Activated CD8-positive, alpha-beta T cell treated with anti-CD3 and anti-CD28 coated beads for 36 hours (primary cell): ENCODE measurements at regions not wholly inside any gene's neighbourhood (a gene's known extent, or its start where the extent isn't known, plus 50 kb on each side); places are given as distances from the start of the nearest gene placed in this dataset.
"Not testable (repeated sequence)": the region's sequence is repeated elsewhere in the genome, so short reads cannot be mapped to it uniquely, and the experiment has no call there.

ENCODE experiments used
- ATAC-seq: fragments of 200-7000 bp; cut with Tn5 transposase; one replicate; pipeline ENCODE4 v1.10.0; 2021; ENCODE audit warnings: mild to moderate bottlenecking, moderate library complexity
- CTCF ChIA-PET: fragments of 350-600 bp; sonication (Branson Sonifier 250); formaldehyde crosslinking; loops from one replicate; lab custom pipeline; 2021; ENCODE audit warnings: antibody characterized with exemption; lab: Charles Lee
- POLR2A ChIA-PET: fragments of 350-600 bp; sonication (Branson Sonifier 250); formaldehyde crosslinking; loops from one replicate; lab custom pipeline; 2021; ENCODE audit warnings: antibody characterized with exemption; lab: Charles Lee
- DNase-seq: peaks from one replicate; pipeline ENCODE4 v3.0.0-alpha.2; 2020
- H3K27ac Mint-ChIP-seq: one replicate; pipeline ENCODE4 v1.8.0; 2021; ENCODE audit warnings: mild to moderate bottlenecking, mixed read lengths
- H3K27me3 Mint-ChIP-seq: one replicate; pipeline ENCODE4 v1.8.0; 2021; ENCODE audit warnings: mixed read lengths
- H3K36me3 Mint-ChIP-seq: one replicate; pipeline ENCODE4 v1.8.0; 2021; ENCODE audit warnings: low read depth, mixed read lengths
- H3K4me1 Mint-ChIP-seq: one replicate; pipeline ENCODE4 v1.8.0; 2021; ENCODE audit warnings: low read depth, mixed read lengths
- H3K4me3 Mint-ChIP-seq: one replicate; pipeline ENCODE4 v1.8.0; 2021; ENCODE audit warnings: mild to moderate bottlenecking, moderate library complexity, mixed read lengths
- H3K9me3 Mint-ChIP-seq: one replicate; pipeline ENCODE4 v1.8.0; 2021; ENCODE audit warnings: mixed read lengths
- intact Hi-C: fragments of 100-400 bp; cut with micrococcal nuclease; formaldehyde crosslinking; loops from one replicate; pipeline ENCODE4 v1.10.0; 2022
- TF ChIP-seq, protein P1 (sequence below): fragments of 200-600 bp; IDR thresholded peaks from one replicate; pipeline ENCODE4 v1.8.0; 2022; ENCODE audit warnings: antibody characterized with exemption, mild to moderate bottlenecking

DNA sequence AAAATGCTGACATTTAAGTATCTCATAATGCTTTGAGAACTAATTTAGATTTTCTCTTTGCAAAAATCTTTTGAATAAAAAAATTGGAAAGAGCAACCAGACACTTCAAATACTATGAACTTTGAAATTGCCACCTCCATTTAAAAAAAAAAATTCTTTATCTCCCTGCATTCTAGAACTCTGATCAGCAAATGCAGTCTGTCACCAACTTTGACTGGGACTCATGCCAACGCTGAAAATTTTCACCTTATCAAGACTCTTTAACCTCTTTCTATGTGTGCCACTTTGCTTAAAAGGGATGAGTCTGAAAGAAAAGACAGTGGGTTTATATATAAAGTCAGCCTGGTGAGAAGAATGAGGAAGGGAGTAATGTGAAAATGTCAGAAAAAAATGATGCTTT lies 191.2 kb upstream of the ARPP21 start:
- ATAC-seq (no peak), DNase-seq (no peak)
- Mint-ChIP-seq H3K27me3 (no peaks in the 10 kb centered on the region), H3K36me3 (no peaks in the 10 kb centered on the region), H3K27ac (no peak overlapping the region), H3K4me3 (no peak overlapping the region), H3K4me1 (no peaks in the 10 kb centered on the region), H3K9me3 (no peaks in the 10 kb centered on the region)
- ChIA-PET POLR2A (no interaction called here), CTCF (no interaction called here)
- TF ChIP-seq, protein P1, sequence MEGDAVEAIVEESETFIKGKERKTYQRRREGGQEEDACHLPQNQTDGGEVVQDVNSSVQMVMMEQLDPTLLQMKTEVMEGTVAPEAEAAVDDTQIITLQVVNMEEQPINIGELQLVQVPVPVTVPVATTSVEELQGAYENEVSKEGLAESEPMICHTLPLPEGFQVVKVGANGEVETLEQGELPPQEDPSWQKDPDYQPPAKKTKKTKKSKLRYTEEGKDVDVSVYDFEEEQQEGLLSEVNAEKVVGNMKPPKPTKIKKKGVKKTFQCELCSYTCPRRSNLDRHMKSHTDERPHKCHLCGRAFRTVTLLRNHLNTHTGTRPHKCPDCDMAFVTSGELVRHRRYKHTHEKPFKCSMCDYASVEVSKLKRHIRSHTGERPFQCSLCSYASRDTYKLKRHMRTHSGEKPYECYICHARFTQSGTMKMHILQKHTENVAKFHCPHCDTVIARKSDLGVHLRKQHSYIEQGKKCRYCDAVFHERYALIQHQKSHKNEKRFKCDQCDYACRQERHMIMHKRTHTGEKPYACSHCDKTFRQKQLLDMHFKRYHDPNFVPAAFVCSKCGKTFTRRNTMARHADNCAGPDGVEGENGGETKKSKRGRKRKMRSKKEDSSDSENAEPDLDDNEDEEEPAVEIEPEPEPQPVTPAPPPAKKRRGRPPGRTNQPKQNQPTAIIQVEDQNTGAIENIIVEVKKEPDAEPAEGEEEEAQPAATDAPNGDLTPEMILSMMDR: no peak
- intact Hi-C loops: no loop called here

DNA sequence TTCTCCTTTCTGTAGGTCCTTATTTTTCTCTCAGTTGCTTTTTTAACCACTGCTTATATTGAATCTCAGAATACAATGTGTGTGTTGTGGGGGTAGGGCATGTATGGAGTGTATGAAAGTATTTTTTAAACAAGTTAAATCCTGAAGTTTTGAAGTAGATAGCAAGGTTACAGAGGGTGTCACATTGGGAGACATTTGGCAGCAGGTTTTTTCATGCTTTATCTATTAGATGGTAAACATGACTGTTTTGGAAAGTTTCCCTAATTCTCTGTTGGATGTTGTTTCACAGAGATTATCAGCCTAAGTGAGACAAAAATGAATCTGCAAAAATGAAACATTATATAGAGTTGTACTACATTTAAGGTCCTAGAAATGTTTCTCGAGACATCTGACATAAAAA lies 190.6 kb upstream of the ARPP21 start:
- TF ChIP-seq, protein P1: no peak
- DNase-seq (no peak), ATAC-seq (no peak)
- H3K36me3 Mint-ChIP-seq: no peaks in the 10 kb centered on the region
- POLR2A ChIA-PET: no interaction called here
- no peaks in the 10 kb centered on the region for H3K4me1 Mint-ChIP-seq
- no peak overlapping the region for H3K4me3 Mint-ChIP-seq
- CTCF ChIA-PET: no interaction called here
- H3K27me3 Mint-ChIP-seq: no peaks in the 10 kb centered on the region
- H3K9me3 Mint-ChIP-seq: no peaks in the 10 kb centered on the region
- intact Hi-C loops: no loop called here
- no peak overlapping the region for H3K27ac Mint-ChIP-seq

DNA sequence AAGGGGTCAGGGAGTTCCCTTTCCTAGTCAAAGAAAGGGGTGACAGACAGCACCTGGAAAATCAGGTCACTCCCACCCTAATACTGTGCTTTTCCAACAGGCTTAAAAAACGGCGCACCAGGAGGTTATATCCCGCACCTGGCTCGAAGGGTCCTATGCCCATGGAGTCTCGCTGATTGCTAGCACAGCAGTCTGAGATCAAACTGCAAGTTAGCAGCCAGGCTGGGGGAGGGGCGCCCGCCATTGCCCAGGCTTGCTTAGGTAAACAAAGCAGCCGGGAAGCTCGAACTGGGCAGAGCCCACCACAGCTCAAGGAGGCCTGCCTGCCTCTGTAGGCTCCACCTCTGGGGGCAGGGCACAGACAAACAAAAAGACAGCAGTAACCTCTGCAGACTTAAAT lies 184.5 kb upstream of the ARPP21 start:
- H3K36me3 Mint-ChIP-seq, POLR2A ChIA-PET, H3K27ac Mint-ChIP-seq, H3K27me3 Mint-ChIP-seq, DNase-seq, H3K4me1 Mint-ChIP-seq, intact Hi-C loops, ATAC-seq, H3K9me3 Mint-ChIP-seq, CTCF ChIA-PET, H3K4me3 Mint-ChIP-seq: not testable (repeated sequence)

DNA sequence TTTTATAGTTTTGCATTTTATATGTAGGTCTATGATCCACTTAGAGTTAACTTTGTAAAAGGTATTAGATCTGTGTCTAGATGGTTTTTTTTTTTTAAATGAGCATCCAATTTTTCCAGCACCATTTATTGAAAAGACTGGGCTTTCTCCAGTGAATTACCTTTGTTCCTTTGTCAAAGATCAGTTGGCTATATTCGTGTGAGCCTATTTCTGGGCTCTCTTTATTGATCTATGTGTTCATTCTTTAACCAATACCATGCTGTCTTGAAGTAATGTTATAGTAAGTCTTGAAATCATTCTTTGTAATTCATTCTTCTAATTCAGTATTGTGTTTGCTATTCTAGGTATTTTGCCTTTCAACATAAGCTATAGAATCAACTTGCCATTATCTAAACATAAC lies 165.4 kb upstream of the ARPP21 start:
- no peak overlapping the region for H3K27ac Mint-ChIP-seq
- no peaks in the 10 kb centered on the region for H3K4me1 Mint-ChIP-seq
- no peaks in the 10 kb centered on the region for H3K36me3 Mint-ChIP-seq
- ATAC-seq: no peak
- TF ChIP-seq, protein P1: no peak
- ChIA-PET POLR2A (no interaction called here), CTCF (no interaction called here)
- H3K4me3 Mint-ChIP-seq: no peak overlapping the region
- DNase-seq: no peak
- H3K9me3 Mint-ChIP-seq: peaks cover 2% of the 10 kb centered on the region
- intact Hi-C loops: no loop called here
- no peaks in the 10 kb centered on the region for H3K27me3 Mint-ChIP-seq

DNA sequence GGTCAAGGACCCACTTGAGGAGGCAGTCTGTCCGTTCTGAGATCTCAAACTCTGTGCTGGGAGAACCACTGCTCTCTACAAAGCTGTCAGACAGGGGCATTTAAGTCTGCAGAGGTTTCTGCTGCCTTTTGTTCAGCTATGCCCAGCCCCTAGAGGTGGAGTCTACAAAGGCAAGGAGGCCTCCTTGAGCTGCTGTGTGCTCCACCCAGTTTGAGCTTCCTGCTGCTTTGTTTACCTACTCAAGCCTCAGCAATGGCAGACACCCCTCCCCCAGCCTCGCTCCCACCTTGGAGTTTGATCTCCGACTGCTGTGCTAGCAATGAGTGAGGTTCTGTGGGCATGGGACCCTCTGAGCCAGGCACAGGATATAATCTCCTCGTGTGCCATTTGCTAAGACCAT lies 156.8 kb upstream of the ARPP21 start:
- POLR2A ChIA-PET, H3K9me3 Mint-ChIP-seq, DNase-seq, ATAC-seq, H3K27me3 Mint-ChIP-seq, CTCF ChIA-PET, intact Hi-C loops, H3K4me3 Mint-ChIP-seq, H3K36me3 Mint-ChIP-seq, H3K4me1 Mint-ChIP-seq, H3K27ac Mint-ChIP-seq: not testable (repeated sequence)

DNA sequence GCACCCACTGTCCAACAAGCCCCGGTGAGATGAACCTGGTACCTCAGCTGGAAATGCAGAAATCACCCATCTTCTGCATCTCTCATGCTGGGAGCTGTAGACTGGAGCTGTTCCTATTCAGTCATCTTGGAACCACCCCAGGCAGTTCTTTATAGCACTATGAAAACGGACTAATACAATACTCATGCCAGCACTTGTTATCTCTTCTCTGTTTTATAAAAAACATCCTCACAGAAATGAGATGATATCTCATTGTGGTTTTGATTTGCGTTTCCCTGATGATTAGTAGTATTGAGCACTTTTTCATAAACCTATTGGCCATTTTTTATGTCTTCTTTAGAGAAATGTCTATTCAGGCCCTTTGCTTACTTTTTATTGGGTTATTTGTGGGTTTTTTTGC lies 156.2 kb upstream of the ARPP21 start:
- Mint-ChIP-seq H3K27ac (no peak overlapping the region), H3K36me3 (no peaks in the 10 kb centered on the region), H3K4me3 (no peak overlapping the region), H3K27me3 (peaks cover 1% of the 10 kb centered on the region), H3K9me3 (no peaks in the 10 kb centered on the region), H3K4me1 (no peaks in the 10 kb centered on the region)
- ChIA-PET CTCF (no interaction called here), POLR2A (no interaction called here)
- DNase-seq: no peak
- TF ChIP-seq, protein P1: no peak
- no peak for ATAC-seq
- intact Hi-C loops: no loop called here
